ENCODE measurements at regions not wholly inside any gene's neighbourhood (a gene's known extent, or its start where the extent isn't known, plus 50 kb on each side); places are given as distances from the start of the nearest gene placed in this dataset.

- intact Hi-C loops (cut with DNase I), result no loop called here
- H3K4me1 ChIP-seq, result no peaks in the 10 kb centered on the region
- H3K9me3 ChIP-seq, result no peaks in the 10 kb centered on the region
- no peak for TF ChIP-seq CTCF (IDR thresholded peaks at IDR 0.05)
- no peak overlapping the region for H3K4me3 ChIP-seq
- ATAC-seq (peak; percentile 35), DNase-seq (no peak)
- no peaks in the 10 kb centered on the region for H3K27me3 ChIP-seq
- no peaks in the 10 kb centered on the region for H3K36me3 ChIP-seq
- H3K27ac ChIP-seq, result no peak overlapping the region
These were observed 105.2 kb upstream of the CDKN3 start for GRCh38 chr14:54291491-54292191.

GRCh38 chr14:54294802-54295201 lies 102.0 kb upstream of the CDKN3 start:
- no peak for ATAC-seq
- H3K4me3 ChIP-seq, result no peak overlapping the region
- DNase-seq, result no peak
- intact Hi-C loops (cut with DNase I), result no loop called here
- H3K9me3 ChIP-seq, result no peaks in the 10 kb centered on the region
- H3K36me3 ChIP-seq, result no peaks in the 10 kb centered on the region
- TF ChIP-seq CTCF (IDR thresholded peaks at IDR 0.05), result no peak
- H3K27me3 ChIP-seq, result no peaks in the 10 kb centered on the region
- H3K27ac ChIP-seq, result no peak overlapping the region
- no peaks in the 10 kb centered on the region for H3K4me1 ChIP-seq

GRCh38 chr14:54299410-54300363 lies 97.1 kb upstream of the CDKN3 start:
- intact Hi-C loops (cut with DNase I), result no loop called here
- H3K4me3 ChIP-seq, result no peak overlapping the region
- peak in 1 of 4 donors; percentile 27 for DNase-seq

GRCh38 chr14:54300881-54301280 lies 95.9 kb upstream of the CDKN3 start:
- H3K9me3 ChIP-seq, result no peaks in the 10 kb centered on the region
- ATAC-seq (peak; percentile 96), DNase-seq (no peak)
- H3K36me3 ChIP-seq, result no peaks in the 10 kb centered on the region
- no peak overlapping the region for H3K4me3 ChIP-seq
- no peak for TF ChIP-seq CTCF (IDR thresholded peaks at IDR 0.05)
- peaks cover 0 to 8% of the 10 kb centered on the region in 2 donors for H3K27me3 ChIP-seq
- H3K4me1 ChIP-seq, result peaks cover 0 to 3% of the 10 kb centered on the region in 2 donors
- H3K27ac ChIP-seq, result no peak overlapping the region
- intact Hi-C loops (cut with DNase I), result no loop called here

More at GRCh38 chr14:54299410-54300363, 97.1 kb upstream of the CDKN3 start:
- Histone ChIP-seq H3K9me3 (no peaks in the 10 kb centered on the region), H3K4me1 (peaks cover 0 to 3% of the 10 kb centered on the region in 2 donors), H3K27me3 (no peaks in the 10 kb centered on the region), H3K27ac (no peak overlapping the region), H3K36me3 (no peaks in the 10 kb centered on the region)
- ATAC-seq, result no peak
- no peak for TF ChIP-seq CTCF (IDR thresholded peaks at IDR 0.05)

- no peaks in the 10 kb centered on the region for H3K9me3 ChIP-seq
- peaks cover 0 to 8% of the 10 kb centered on the region in 2 donors for H3K27me3 ChIP-seq
These were observed 95.4 kb upstream of the CDKN3 start for GRCh38 chr14:54301359-54301758.

More at GRCh38 chr14:54301359-54301758, 95.4 kb upstream of the CDKN3 start:
- Histone ChIP-seq H3K4me3 (no peak overlapping the region), H3K4me1 (peaks cover 0 to 3% of the 10 kb centered on the region in 2 donors), H3K36me3 (no peaks in the 10 kb centered on the region), H3K27ac (peak overlapping the region in 1 of 2 donors; percentile 57)
- no peak for TF ChIP-seq CTCF (IDR thresholded peaks at IDR 0.05)
- DNase-seq (no peak), ATAC-seq (no peak)
- intact Hi-C loops (cut with DNase I), result no loop called here

Measured in left lung (tissue), 4 donors.